ENCODE measurements at regions not wholly inside any gene's neighbourhood (a gene's known extent, or its start where the extent isn't known, plus 50 kb on each side); places are given as distances from the start of the nearest gene placed in this dataset.
"Not testable (repeated sequence)": the region's sequence is repeated elsewhere in the genome, so short reads cannot be mapped to it uniquely, and the experiment has no call there.

GRCh38 chr15:24733659-24734058, 58.1 kb downstream of the NPAP1 start:
- no peak for DNase-seq (ENCODE audit: low read depth)

- DNase-seq (ENCODE audit: low read depth) = no peak
Measured at GRCh38 chr15:24734396-24734795, 58.8 kb downstream of the NPAP1 start.

GRCh38 chr15:24745290-24745689, 69.7 kb downstream of the NPAP1 start:
- DNase-seq (ENCODE audit: low read depth) = no peak

- no peak for DNase-seq (ENCODE audit: low read depth)
Measured at GRCh38 chr15:24746094-24746493, 70.5 kb downstream of the NPAP1 start.

- DNase-seq (ENCODE audit: low read depth) = no peak
Measured at GRCh38 chr15:24747376-24747775, 71.8 kb downstream of the NPAP1 start.

- DNase-seq (ENCODE audit: low read depth) = no peak
Measured at GRCh38 chr15:24748812-24749439, 73.4 kb downstream of the NPAP1 start.

GRCh38 chr15:24752354-24752753, 76.8 kb downstream of the NPAP1 start:
- no peak for DNase-seq (ENCODE audit: low read depth)

- DNase-seq (ENCODE audit: low read depth) = no peak
Measured at GRCh38 chr15:24756101-24756500, 80.5 kb downstream of the NPAP1 start.

- no peak for DNase-seq (ENCODE audit: low read depth)
Measured at GRCh38 chr15:24760066-24760465, 84.5 kb downstream of the NPAP1 start.

- DNase-seq (ENCODE audit: low read depth) = no peak
Measured at GRCh38 chr15:24761704-24762302, 86.2 kb downstream of the NPAP1 start.

- DNase-seq (ENCODE audit: low read depth) = no peak
Measured at GRCh38 chr15:24763891-24764290, 88.3 kb downstream of the NPAP1 start.

- DNase-seq (ENCODE audit: low read depth) = no peak
Measured at GRCh38 chr15:24764375-24765171, 89.0 kb downstream of the NPAP1 start.

- DNase-seq (ENCODE audit: low read depth) = no peak
Measured at GRCh38 chr15:24766511-24767133, 91.0 kb downstream of the NPAP1 start.

- no peak for DNase-seq (ENCODE audit: low read depth)
Measured at GRCh38 chr15:24772266-24772665, 96.7 kb downstream of the NPAP1 start.

- DNase-seq (ENCODE audit: low read depth) = peak; percentile 58
Measured at GRCh38 chr15:24772686-24773373, 97.3 kb downstream of the NPAP1 start.

GRCh38 chr15:24777307-24777706, 101.7 kb downstream of the NPAP1 start:
- no peak for DNase-seq (ENCODE audit: low read depth)

GRCh38 chr15:24784506-24784905, 108.9 kb downstream of the NPAP1 start:
- no peak for DNase-seq (ENCODE audit: low read depth)

- DNase-seq (ENCODE audit: low read depth) = no peak
Measured at GRCh38 chr15:24786347-24786746, 110.8 kb downstream of the NPAP1 start.

- DNase-seq (ENCODE audit: low read depth) = not testable (repeated sequence)
Measured at GRCh38 chr15:24802624-24803023, 127.0 kb downstream of the NPAP1 start.

GRCh38 chr15:24819680-24820079, 135.1 kb upstream of the SNRPN start:
- DNase-seq (ENCODE audit: low read depth) = no peak

- DNase-seq (ENCODE audit: low read depth) = no peak
Measured at GRCh38 chr15:24823473-24823872, 131.3 kb upstream of the SNRPN start.

- no peak for DNase-seq (ENCODE audit: low read depth)
Measured at GRCh38 chr15:24832282-24832681, 122.5 kb upstream of the SNRPN start.
